ENCODE measurements at regions not wholly inside any gene's neighbourhood (a gene's known extent, or its start where the extent isn't known, plus 50 kb on each side); places are given as distances from the start of the nearest gene placed in this dataset.

DNA sequence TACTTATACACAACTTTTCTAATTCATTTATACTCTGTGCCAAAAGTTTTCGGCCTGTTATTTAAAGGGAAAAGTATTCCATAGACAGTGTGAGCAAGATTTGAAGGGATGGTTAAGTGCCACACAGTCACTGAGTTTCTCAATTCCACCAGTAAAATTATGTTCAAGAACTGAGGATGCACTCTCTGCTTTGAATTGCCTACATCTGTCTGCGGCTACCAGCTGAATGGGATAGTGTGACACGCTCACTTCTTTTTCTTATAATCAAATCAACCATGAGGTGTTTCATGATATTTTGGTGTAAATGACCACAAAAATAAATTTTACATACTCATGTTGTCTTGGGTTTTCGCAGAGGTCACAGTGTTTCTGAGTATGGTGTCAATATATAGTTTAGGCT, 218.4 kb upstream of the TMEM161B start:
- TF ChIP-seq, protein P1, sequence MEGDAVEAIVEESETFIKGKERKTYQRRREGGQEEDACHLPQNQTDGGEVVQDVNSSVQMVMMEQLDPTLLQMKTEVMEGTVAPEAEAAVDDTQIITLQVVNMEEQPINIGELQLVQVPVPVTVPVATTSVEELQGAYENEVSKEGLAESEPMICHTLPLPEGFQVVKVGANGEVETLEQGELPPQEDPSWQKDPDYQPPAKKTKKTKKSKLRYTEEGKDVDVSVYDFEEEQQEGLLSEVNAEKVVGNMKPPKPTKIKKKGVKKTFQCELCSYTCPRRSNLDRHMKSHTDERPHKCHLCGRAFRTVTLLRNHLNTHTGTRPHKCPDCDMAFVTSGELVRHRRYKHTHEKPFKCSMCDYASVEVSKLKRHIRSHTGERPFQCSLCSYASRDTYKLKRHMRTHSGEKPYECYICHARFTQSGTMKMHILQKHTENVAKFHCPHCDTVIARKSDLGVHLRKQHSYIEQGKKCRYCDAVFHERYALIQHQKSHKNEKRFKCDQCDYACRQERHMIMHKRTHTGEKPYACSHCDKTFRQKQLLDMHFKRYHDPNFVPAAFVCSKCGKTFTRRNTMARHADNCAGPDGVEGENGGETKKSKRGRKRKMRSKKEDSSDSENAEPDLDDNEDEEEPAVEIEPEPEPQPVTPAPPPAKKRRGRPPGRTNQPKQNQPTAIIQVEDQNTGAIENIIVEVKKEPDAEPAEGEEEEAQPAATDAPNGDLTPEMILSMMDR (IDR thresholded peaks at IDR 0.05; ENCODE audit: low read depth, low read length, poor library complexity, severe bottlenecking) = no peak
- no peak for TF ChIP-seq EZH2phosphoT487 (IDR thresholded peaks at IDR 0.05; ENCODE audit: borderline replicate concordance, low read length)
- H3K9me2 ChIP-seq (replicated peaks; ENCODE audit: control insufficient read depth, low read length) = no peaks in the 10 kb centered on the region
- H3K27me3 ChIP-seq (ENCODE audit: control insufficient read depth, low read length) = 0 out of 2 replicates have a peak, but pooled peaks cover under 1% of the 10 kb centered on the region
- no peaks in the 10 kb centered on the region for H3K79me2 ChIP-seq (ENCODE audit: control insufficient read depth, low read length)
- H3K36me3 ChIP-seq (ENCODE audit: control insufficient read depth, low read length) = no peaks in the 10 kb centered on the region
- H3K4me3 ChIP-seq (ENCODE audit: low read length) = no peak overlapping the region
- no peaks in the 10 kb centered on the region for H3K4me1 ChIP-seq (ENCODE audit: control insufficient read depth, low read length)
- no peak overlapping the region for H3K27ac ChIP-seq (ENCODE audit: low read depth, low read length)
- no peaks in the 10 kb centered on the region for H3K9me3 ChIP-seq (ENCODE audit: control insufficient read depth, insufficient read depth, low read length)
- H4K20me1 ChIP-seq (ENCODE audit: control insufficient read depth, insufficient read depth, low read depth, low read length) = no peaks in the 10 kb centered on the region
- no peak overlapping the region for H3K4me2 ChIP-seq (ENCODE audit: low read length)
- no peaks in the 10 kb centered on the region for H3F3A ChIP-seq (ENCODE audit: control insufficient read depth, insufficient read depth)

DNA sequence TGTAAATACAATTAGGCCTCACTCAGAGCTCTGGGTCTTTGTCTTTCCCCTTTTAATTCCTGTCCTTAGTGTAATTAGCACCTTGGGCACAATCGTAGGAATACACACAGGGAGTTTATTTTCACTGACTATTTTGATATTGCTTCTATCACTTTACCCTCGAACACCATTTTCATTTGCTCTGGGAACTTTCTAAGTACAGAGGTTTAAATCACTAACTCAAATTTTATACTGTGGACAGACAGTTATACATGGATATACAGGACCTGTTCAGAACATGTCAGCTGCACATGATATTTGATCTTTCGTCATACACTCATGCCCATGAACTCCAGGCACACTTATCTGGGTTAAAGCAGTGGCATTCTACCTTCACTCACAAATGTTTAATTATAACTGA, 217.8 kb upstream of the TMEM161B start:
- H3K9me2 ChIP-seq (replicated peaks; ENCODE audit: control insufficient read depth, low read length) = no peaks in the 10 kb centered on the region
- H3K27me3 ChIP-seq (ENCODE audit: control insufficient read depth, low read length) = no peaks in the 10 kb centered on the region
- no peaks in the 10 kb centered on the region for H3K79me2 ChIP-seq (ENCODE audit: control insufficient read depth, low read length)
- H3K4me3 ChIP-seq (ENCODE audit: low read length) = no peak overlapping the region
- H3K27ac ChIP-seq (ENCODE audit: low read depth, low read length) = no peak overlapping the region
- no peaks in the 10 kb centered on the region for H3F3A ChIP-seq (ENCODE audit: control insufficient read depth, insufficient read depth)
- no peaks in the 10 kb centered on the region for H3K36me3 ChIP-seq (ENCODE audit: control insufficient read depth, low read length)
- H3K4me1 ChIP-seq (ENCODE audit: control insufficient read depth, low read length) = no peaks in the 10 kb centered on the region
- TF ChIP-seq, protein P1 (IDR thresholded peaks at IDR 0.05; ENCODE audit: low read depth, low read length, poor library complexity, severe bottlenecking) = no peak
- no peak for TF ChIP-seq EZH2phosphoT487 (IDR thresholded peaks at IDR 0.05; ENCODE audit: borderline replicate concordance, low read length)
- no peaks in the 10 kb centered on the region for H4K20me1 ChIP-seq (ENCODE audit: control insufficient read depth, insufficient read depth, low read depth, low read length)
- no peak overlapping the region for H3K4me2 ChIP-seq (ENCODE audit: low read length)
- H3K9me3 ChIP-seq (ENCODE audit: control insufficient read depth, insufficient read depth, low read length) = no peaks in the 10 kb centered on the region

DNA sequence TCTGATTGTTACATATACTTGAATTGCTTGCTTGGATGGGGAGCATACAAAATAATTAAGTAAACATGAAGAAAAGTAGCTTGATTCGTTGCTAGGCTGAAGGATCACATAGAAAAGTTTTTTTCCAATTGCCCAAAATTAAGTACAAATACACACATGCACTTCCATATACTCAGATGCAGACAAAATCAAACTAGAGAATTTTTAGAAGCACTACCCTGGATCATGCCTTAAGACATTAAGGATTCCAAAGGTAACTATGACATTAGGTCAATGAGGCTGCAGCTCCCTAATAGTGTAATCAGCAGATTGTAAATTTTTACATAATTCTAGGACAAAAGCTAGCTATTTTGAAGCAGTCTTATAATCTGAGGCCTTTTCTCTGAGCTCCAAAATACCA, 216.9 kb upstream of the TMEM161B start:
- Histone ChIP-seq H3K27ac (ENCODE audit: low read depth, low read length) (no peak overlapping the region), H4K20me1 (ENCODE audit: control insufficient read depth, insufficient read depth, low read depth, low read length) (no peaks in the 10 kb centered on the region), H3K79me2 (ENCODE audit: control insufficient read depth, low read length) (no peaks in the 10 kb centered on the region), H3K9me2 (replicated peaks; ENCODE audit: control insufficient read depth, low read length) (no peaks in the 10 kb centered on the region), H3K36me3 (ENCODE audit: control insufficient read depth, low read length) (no peaks in the 10 kb centered on the region), H3K4me1 (ENCODE audit: control insufficient read depth, low read length) (no peaks in the 10 kb centered on the region), H3K4me2 (ENCODE audit: low read length) (no peak overlapping the region), H3K9me3 (ENCODE audit: control insufficient read depth, insufficient read depth, low read length) (no peaks in the 10 kb centered on the region), H3K27me3 (ENCODE audit: control insufficient read depth, low read length) (no peaks in the 10 kb centered on the region), H3F3A (ENCODE audit: control insufficient read depth, insufficient read depth) (no peaks in the 10 kb centered on the region), H3K4me3 (ENCODE audit: low read length) (no peak overlapping the region)
- TF ChIP-seq, protein P1 (IDR thresholded peaks at IDR 0.05; ENCODE audit: low read depth, low read length, poor library complexity, severe bottlenecking) = no peak
- TF ChIP-seq EZH2phosphoT487 (IDR thresholded peaks at IDR 0.05; ENCODE audit: borderline replicate concordance, low read length) = no peak

Measured in DOHH2 (cell line).